ENCODE measurements at regions not wholly inside any gene's neighbourhood (a gene's known extent, or its start where the extent isn't known, plus 50 kb on each side); places are given as distances from the start of the nearest gene placed in this dataset.

GRCh38 chr9:106668534-106668933 is 194.4 kb upstream of the ZNF462 start:
- ChIA-PET POLR2A (no interaction called here), CTCF (no interaction called here)
- no peak for DNase-seq (ENCODE audit: extremely low spot score)
- TF ChIP-seq FOXM1 (IDR thresholded peaks at IDR 0.05; ENCODE audit: borderline replicate concordance) = no peak
- no peak for TF ChIP-seq ZNF384 (IDR thresholded peaks at IDR 0.05)
- no peak for TF ChIP-seq HDGF (IDR thresholded peaks at IDR 0.05; ENCODE audit: borderline replicate concordance)
- TF ChIP-seq NFRKB (IDR thresholded peaks at IDR 0.05) = no peak

- POLR2A ChIA-PET = no interaction called here
- no peak for TF ChIP-seq BHLHE40 (IDR thresholded peaks at IDR 0.05; ENCODE audit: borderline replicate concordance)
- no peak for TF ChIP-seq ARNT (IDR thresholded peaks at IDR 0.05)
- TF ChIP-seq SUZ12 (IDR thresholded peaks at IDR 0.05) = no peak
- TF ChIP-seq FOXM1 (IDR thresholded peaks at IDR 0.05; ENCODE audit: borderline replicate concordance) = no peak
- TF ChIP-seq ZNF384 (IDR thresholded peaks at IDR 0.05) = no peak
- no peak for TF ChIP-seq LEF1 (IDR thresholded peaks at IDR 0.05; ENCODE audit: borderline replicate concordance)
- no peak for TF ChIP-seq TARDBP (IDR thresholded peaks at IDR 0.05)
- no peak for TF ChIP-seq NFRKB (IDR thresholded peaks at IDR 0.05)
- TF ChIP-seq HDGF (IDR thresholded peaks at IDR 0.05; ENCODE audit: borderline replicate concordance) = no peak
- no peak for TF ChIP-seq SP1 (IDR thresholded peaks at IDR 0.05)
- no peak for TF ChIP-seq FOXK2 (IDR thresholded peaks at IDR 0.05)
- no peak for TF ChIP-seq FOXA1 (IDR thresholded peaks at IDR 0.05)
- no peak for TF ChIP-seq CTBP1 (IDR thresholded peaks at IDR 0.05; ENCODE audit: borderline replicate concordance)
- no peak for TF ChIP-seq PKNOX1 (IDR thresholded peaks at IDR 0.05)
- TF ChIP-seq ELF4 (IDR thresholded peaks at IDR 0.05) = no peak
- no peak for TF ChIP-seq L3MBTL2 (conservative IDR thresholded peaks at IDR 0.05)
- DNase-seq (ENCODE audit: extremely low spot score) = no peak
- CTCF ChIA-PET = no interaction called here
These were observed 193.1 kb upstream of the ZNF462 start for GRCh38 chr9:106669835-106670234.

GRCh38 chr9:106670418-106670817 is 192.5 kb upstream of the ZNF462 start:
- TF ChIP-seq ZNF384 (IDR thresholded peaks at IDR 0.05) (no peak), PKNOX1 (IDR thresholded peaks at IDR 0.05) (no peak), SP1 (IDR thresholded peaks at IDR 0.05) (no peak), FOXA1 (IDR thresholded peaks at IDR 0.05) (no peak), FOXM1 (IDR thresholded peaks at IDR 0.05; ENCODE audit: borderline replicate concordance) (no peak)
- no peak for DNase-seq (ENCODE audit: extremely low spot score)
- ChIA-PET POLR2A (no interaction called here), CTCF (no interaction called here)

- TF ChIP-seq FOXM1 (IDR thresholded peaks at IDR 0.05; ENCODE audit: borderline replicate concordance) (no peak), SUZ12 (IDR thresholded peaks at IDR 0.05) (no peak), CTBP1 (IDR thresholded peaks at IDR 0.05; ENCODE audit: borderline replicate concordance) (no peak)
- ChIA-PET POLR2A (no interaction called here), CTCF (no interaction called here)
- DNase-seq (ENCODE audit: extremely low spot score) = no peak
These were observed 187.2 kb upstream of the ZNF462 start for GRCh38 chr9:106675780-106676179.

- POLR2A ChIA-PET = no interaction called here
- DNase-seq (ENCODE audit: extremely low spot score) = no peak
- TF ChIP-seq HDGF (IDR thresholded peaks at IDR 0.05; ENCODE audit: borderline replicate concordance) (no peak), PKNOX1 (IDR thresholded peaks at IDR 0.05) (no peak), FOXM1 (IDR thresholded peaks at IDR 0.05; ENCODE audit: borderline replicate concordance) (no peak), ELF4 (IDR thresholded peaks at IDR 0.05) (no peak), FOXK2 (IDR thresholded peaks at IDR 0.05) (no peak), BHLHE40 (IDR thresholded peaks at IDR 0.05; ENCODE audit: borderline replicate concordance) (no peak), ARNT (IDR thresholded peaks at IDR 0.05) (no peak), SUZ12 (IDR thresholded peaks at IDR 0.05) (no peak), SP1 (IDR thresholded peaks at IDR 0.05) (no peak), ZNF384 (IDR thresholded peaks at IDR 0.05) (no peak), FOXA1 (IDR thresholded peaks at IDR 0.05) (no peak), NFRKB (IDR thresholded peaks at IDR 0.05) (no peak), L3MBTL2 (conservative IDR thresholded peaks at IDR 0.05) (no peak)
- CTCF ChIA-PET = no interaction called here
These were observed 185.6 kb upstream of the ZNF462 start for GRCh38 chr9:106677374-106677773.

GRCh38 chr9:106677830-106678229 is 185.1 kb upstream of the ZNF462 start:
- ChIA-PET POLR2A (no interaction called here), CTCF (no interaction called here)
- TF ChIP-seq FOXA1 (IDR thresholded peaks at IDR 0.05) = no peak
- TF ChIP-seq HDGF (IDR thresholded peaks at IDR 0.05; ENCODE audit: borderline replicate concordance) = no peak
- TF ChIP-seq NFRKB (IDR thresholded peaks at IDR 0.05) = no peak
- TF ChIP-seq ZNF384 (IDR thresholded peaks at IDR 0.05) = no peak
- no peak for TF ChIP-seq ARNT (IDR thresholded peaks at IDR 0.05)
- TF ChIP-seq FOXK2 (IDR thresholded peaks at IDR 0.05) = no peak
- TF ChIP-seq CTBP1 (IDR thresholded peaks at IDR 0.05; ENCODE audit: borderline replicate concordance) = no peak
- no peak for TF ChIP-seq LEF1 (IDR thresholded peaks at IDR 0.05; ENCODE audit: borderline replicate concordance)
- TF ChIP-seq TARDBP (IDR thresholded peaks at IDR 0.05) = no peak
- TF ChIP-seq L3MBTL2 (conservative IDR thresholded peaks at IDR 0.05) = no peak
- TF ChIP-seq SP1 (IDR thresholded peaks at IDR 0.05) = no peak
- no peak for TF ChIP-seq BHLHE40 (IDR thresholded peaks at IDR 0.05; ENCODE audit: borderline replicate concordance)
- TF ChIP-seq FOXM1 (IDR thresholded peaks at IDR 0.05; ENCODE audit: borderline replicate concordance) = no peak
- no peak for TF ChIP-seq PKNOX1 (IDR thresholded peaks at IDR 0.05)
- TF ChIP-seq SUZ12 (IDR thresholded peaks at IDR 0.05) = no peak
- DNase-seq (ENCODE audit: extremely low spot score) = no peak
